SK-N-SH treated with all-trans-retinoic acid at 6 μM for 48 hours (cell line): ENCODE measurements at regions not wholly inside any gene's neighbourhood (a gene's known extent, or its start where the extent isn't known, plus 50 kb on each side); places are given as distances from the start of the nearest gene placed in this dataset.

Experiments used
- ARNTL ChIP-seq: fragments of 450-650 bp; formaldehyde crosslinking; IDR thresholded peaks from 2 replicates; pipeline ENCODE4 v1.5.0; 2020; ENCODE audit warnings: low read depth, mild to moderate bottlenecking, moderate library complexity, borderline replicate concordance
- BACH2 ChIP-seq: fragments of 250-450 bp; sonication (Bioruptor Pico); IDR thresholded peaks from 2 replicates; pipeline ENCODE4 v1.9.0; 2021; ENCODE audit warnings: mild to moderate bottlenecking, borderline replicate concordance
- CSDC2 ChIP-seq: fragments of 250-450 bp; sonication (Bioruptor Pico); IDR thresholded peaks from 2 replicates; pipeline ENCODE4 v1.5.0; 2020; ENCODE audit warnings: mild to moderate bottlenecking, moderate library complexity
- GLIS3 ChIP-seq: fragments of 250-450 bp; sonication (Bioruptor Pico); IDR thresholded peaks from 2 replicates; pipeline ENCODE4 v1.5.0; 2020; ENCODE audit warnings: mild to moderate bottlenecking, moderate library complexity
- PPARA ChIP-seq: fragments of 250-450 bp; sonication (Bioruptor Pico); IDR thresholded peaks from 2 replicates; pipeline ENCODE4 v1.5.0; 2020; ENCODE audit warnings: mild to moderate bottlenecking, borderline replicate concordance
- RARB ChIP-seq: fragments of 250-450 bp; sonication (Bioruptor Pico); IDR thresholded peaks from 2 replicates; pipeline ENCODE4 v1.8.0; 2021; ENCODE audit warnings: mild to moderate bottlenecking, moderate library complexity
- SNAI2 ChIP-seq: fragments of 250-450 bp; sonication (Bioruptor Pico); IDR thresholded peaks from 2 replicates; pipeline ENCODE4 v1.5.0; 2020; ENCODE audit warnings: mild to moderate bottlenecking, moderate library complexity
- TOX ChIP-seq: fragments of 250-450 bp; sonication (Bioruptor Pico); IDR thresholded peaks from 2 replicates; pipeline ENCODE4 v1.8.0; 2021; ENCODE audit warnings: mild to moderate bottlenecking, moderate library complexity, borderline replicate concordance
- ZFP3 ChIP-seq: fragments of 250-450 bp; sonication (Bioruptor Pico); IDR thresholded peaks from 2 replicates; pipeline ENCODE4 v1.5.0; 2020; ENCODE audit warnings: mild to moderate bottlenecking, moderate library complexity
- ZFP30 ChIP-seq: fragments of 450-650 bp; formaldehyde crosslinking; IDR thresholded peaks from 2 replicates; pipeline ENCODE4 v1.5.0; 2022; ENCODE audit warnings: mild to moderate bottlenecking, moderate library complexity
- ZNF70 ChIP-seq: fragments of 450-650 bp; formaldehyde crosslinking; IDR thresholded peaks from 2 replicates; pipeline ENCODE4 v1.5.0; 2020; ENCODE audit warnings: mild to moderate bottlenecking, moderate library complexity
- TF ChIP-seq, protein P1 (sequence below): fragments of 250-450 bp; sonication (Bioruptor Pico); IDR thresholded peaks from 2 replicates; pipeline ENCODE4 v1.8.0; 2020; ENCODE audit warnings: mild to moderate bottlenecking, moderate library complexity, borderline replicate concordance
- TF ChIP-seq, protein P2 (sequence below): fragments of 250-450 bp; sonication (Bioruptor Pico); IDR thresholded peaks from 2 replicates; pipeline ENCODE4 v1.5.1; 2020; ENCODE audit warnings: low read depth, mild to moderate bottlenecking, moderate library complexity

DNA sequence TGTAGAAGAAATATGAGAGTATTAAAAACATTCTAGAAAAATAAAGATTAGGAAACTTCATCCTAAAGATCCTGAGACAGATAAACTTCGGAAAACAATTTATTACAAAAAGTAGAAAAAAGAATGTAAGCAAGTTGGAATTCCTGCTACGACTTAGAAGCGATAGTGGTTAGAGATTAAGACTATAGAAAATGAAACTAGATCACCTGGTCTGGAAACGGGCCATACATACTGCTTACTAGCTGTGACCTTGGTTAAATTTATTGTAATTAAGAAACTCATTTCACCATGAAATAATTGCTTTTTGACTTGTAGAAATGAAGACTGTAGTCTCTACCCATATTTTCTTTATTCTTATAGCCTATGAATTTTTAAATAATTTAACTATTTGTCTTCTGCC, 614.1 kb downstream of the SLC16A7 start:
- TF ChIP-seq GLIS3 (no peak), SNAI2 (CRISPR knock-in tag) (no peak), RARB (CRISPR knock-in tag) (no peak), ARNTL (CRISPR knock-in tag) (no peak), ZFP30 (CRISPR knock-in tag) (no peak), PPARA (CRISPR knock-in tag) (no peak), TOX (CRISPR knock-in tag) (no peak), ZNF70 (no peak), ZFP3 (CRISPR knock-in tag) (no peak), BACH2 (CRISPR knock-in tag) (no peak), CSDC2 (CRISPR knock-in tag) (no peak)
- TF ChIP-seq, protein P1, sequence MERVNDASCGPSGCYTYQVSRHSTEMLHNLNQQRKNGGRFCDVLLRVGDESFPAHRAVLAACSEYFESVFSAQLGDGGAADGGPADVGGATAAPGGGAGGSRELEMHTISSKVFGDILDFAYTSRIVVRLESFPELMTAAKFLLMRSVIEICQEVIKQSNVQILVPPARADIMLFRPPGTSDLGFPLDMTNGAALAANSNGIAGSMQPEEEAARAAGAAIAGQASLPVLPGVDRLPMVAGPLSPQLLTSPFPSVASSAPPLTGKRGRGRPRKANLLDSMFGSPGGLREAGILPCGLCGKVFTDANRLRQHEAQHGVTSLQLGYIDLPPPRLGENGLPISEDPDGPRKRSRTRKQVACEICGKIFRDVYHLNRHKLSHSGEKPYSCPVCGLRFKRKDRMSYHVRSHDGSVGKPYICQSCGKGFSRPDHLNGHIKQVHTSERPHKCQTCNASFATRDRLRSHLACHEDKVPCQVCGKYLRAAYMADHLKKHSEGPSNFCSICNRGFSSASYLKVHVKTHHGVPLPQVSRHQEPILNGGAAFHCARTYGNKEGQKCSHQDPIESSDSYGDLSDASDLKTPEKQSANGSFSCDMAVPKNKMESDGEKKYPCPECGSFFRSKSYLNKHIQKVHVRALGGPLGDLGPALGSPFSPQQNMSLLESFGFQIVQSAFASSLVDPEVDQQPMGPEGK (CRISPR knock-in tag), result no peak
- TF ChIP-seq, protein P2, sequence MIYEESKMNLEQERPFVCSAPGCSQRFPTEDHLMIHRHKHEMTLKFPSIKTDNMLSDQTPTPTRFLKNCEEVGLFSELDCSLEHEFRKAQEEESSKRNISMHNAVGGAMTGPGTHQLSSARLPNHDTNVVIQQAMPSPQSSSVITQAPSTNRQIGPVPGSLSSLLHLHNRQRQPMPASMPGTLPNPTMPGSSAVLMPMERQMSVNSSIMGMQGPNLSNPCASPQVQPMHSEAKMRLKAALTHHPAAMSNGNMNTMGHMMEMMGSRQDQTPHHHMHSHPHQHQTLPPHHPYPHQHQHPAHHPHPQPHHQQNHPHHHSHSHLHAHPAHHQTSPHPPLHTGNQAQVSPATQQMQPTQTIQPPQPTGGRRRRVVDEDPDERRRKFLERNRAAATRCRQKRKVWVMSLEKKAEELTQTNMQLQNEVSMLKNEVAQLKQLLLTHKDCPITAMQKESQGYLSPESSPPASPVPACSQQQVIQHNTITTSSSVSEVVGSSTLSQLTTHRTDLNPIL (CRISPR knock-in tag), result no peak
